HUES64 (cell line): ENCODE measurements at regions not wholly inside any gene's neighbourhood (a gene's known extent, or its start where the extent isn't known, plus 50 kb on each side); places are given as distances from the start of the nearest gene placed in this dataset.

Experiments used
- H3K27ac ChIP-seq: 2 replicates; pipeline ENCODE4 v1.7.0; 2013; ENCODE audit warnings: low read depth, low read length, inconsistent platforms
- H3K27me3 ChIP-seq: 2 replicates; pipeline ENCODE4 v1.6.1; 2013; ENCODE audit warnings: mild to moderate bottlenecking, low read length; ENCODE audit not compliant: insufficient read depth
- H3K36me3 ChIP-seq: 2 replicates; pipeline ENCODE4 v1.6.1; 2013; ENCODE audit warnings: mild to moderate bottlenecking, low read length; ENCODE audit not compliant: insufficient read depth
- H3K4me1 ChIP-seq: 2 replicates; pipeline ENCODE4 v1.6.1; 2013; ENCODE audit warnings: mild to moderate bottlenecking, low read length, moderate library complexity; ENCODE audit not compliant: insufficient read depth
- H3K4me3 ChIP-seq: 2 replicates; pipeline ENCODE4 v1.5.1; 2013; ENCODE audit warnings: mild to moderate bottlenecking, low read length, moderate library complexity
- H3K9ac ChIP-seq: 2 replicates; pipeline ENCODE4 v1.6.1; 2013; ENCODE audit warnings: mild to moderate bottlenecking, low read depth, low read length
- H3K9me3 ChIP-seq: 2 replicates; pipeline ENCODE4 v1.6.1; 2013; ENCODE audit warnings: low read depth, low read length; ENCODE audit not compliant: insufficient read depth
- WGBS: fragments of 150-250, 120-280 bp; methylation state at CpG from one replicate; pipeline ENCODE4 v1.1.7; 2013; ENCODE audit warnings: missing lambda C conversion rate; 5-methylcytosine and 5-hydroxymethylcytosine counted together

GRCh38 chr15:95304151-95304946 is 1026.2 kb upstream of the NR2F2 start:
- H3K4me3 ChIP-seq, result no peak overlapping the region
- H3K27me3 ChIP-seq, result no peaks in the 10 kb centered on the region
- H3K27ac ChIP-seq, result no peak overlapping the region
- no peaks in the 10 kb centered on the region for H3K9me3 ChIP-seq
- 94% methylated on average over 10 of the region's 12 CpGs for WGBS
- no peaks in the 10 kb centered on the region for H3K36me3 ChIP-seq
- H3K9ac ChIP-seq, result no peak overlapping the region
- H3K4me1 ChIP-seq, result no peaks in the 10 kb centered on the region

- H3K27me3 ChIP-seq, result no peaks in the 10 kb centered on the region
- H3K36me3 ChIP-seq, result no peaks in the 10 kb centered on the region
- H3K4me1 ChIP-seq, result no peaks in the 10 kb centered on the region
- 96% methylated on average over 2 of the region's 4 CpGs for WGBS
- no peak overlapping the region for H3K27ac ChIP-seq
- H3K9me3 ChIP-seq, result no peaks in the 10 kb centered on the region
- no peak overlapping the region for H3K4me3 ChIP-seq
- H3K9ac ChIP-seq, result no peak overlapping the region
These were observed 1025.5 kb upstream of the NR2F2 start for GRCh38 chr15:95304947-95305400.

DNA sequence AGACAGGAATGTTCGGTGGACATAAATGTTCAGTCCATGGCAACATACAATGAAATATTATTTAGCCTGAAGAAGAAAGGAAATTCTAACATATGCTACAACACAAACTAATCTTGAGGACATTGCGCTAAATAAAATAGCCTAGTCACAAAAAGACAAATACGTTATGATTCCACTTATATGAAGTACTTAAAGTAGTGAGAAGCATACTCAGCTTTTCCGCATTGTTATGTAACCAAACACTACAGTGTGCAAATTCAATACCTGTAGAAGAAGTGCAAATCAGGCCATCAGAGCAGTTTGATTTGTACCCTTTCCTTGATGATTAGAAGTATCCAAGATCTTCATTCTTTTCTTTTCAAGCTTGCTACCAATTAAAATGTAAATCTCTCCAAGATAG is 1023.4 kb upstream of the NR2F2 start:
- no peaks in the 10 kb centered on the region for H3K9me3 ChIP-seq
- no peaks in the 10 kb centered on the region for H3K4me1 ChIP-seq
- no peak overlapping the region for H3K4me3 ChIP-seq
- no peak overlapping the region for H3K9ac ChIP-seq
- WGBS, result 94% methylated on average over 3 of the region's 4 CpGs
- no peak overlapping the region for H3K27ac ChIP-seq
- H3K36me3 ChIP-seq, result no peaks in the 10 kb centered on the region
- H3K27me3 ChIP-seq, result no peaks in the 10 kb centered on the region

GRCh38 chr15:95319242-95319641 is 1011.3 kb upstream of the NR2F2 start:
- Histone ChIP-seq H3K9ac (no peak overlapping the region), H3K9me3 (no peaks in the 10 kb centered on the region), H3K4me1 (no peaks in the 10 kb centered on the region), H3K4me3 (no peak overlapping the region), H3K27me3 (no peaks in the 10 kb centered on the region), H3K27ac (no peak overlapping the region), H3K36me3 (no peaks in the 10 kb centered on the region)
- WGBS, result 100% methylated on average over 3 of the region's 4 CpGs

- Histone ChIP-seq H3K27me3 (peaks cover 34% of the 10 kb centered on the region), H3K9ac (no peak overlapping the region), H3K27ac (no peak overlapping the region), H3K4me3 (no peak overlapping the region), H3K4me1 (peaks cover 4% of the 10 kb centered on the region; the same call in 1 of the 2 replicates), H3K9me3 (no peaks in the 10 kb centered on the region), H3K36me3 (no peaks in the 10 kb centered on the region)
- WGBS, result 87% methylated on average over 7 of the region's 7 CpGs
These were observed 1006.7 kb upstream of the NR2F2 start for GRCh38 chr15:95323796-95324195.

- Histone ChIP-seq H3K9ac (no peak overlapping the region), H3K4me3 (no peak overlapping the region), H3K9me3 (no peaks in the 10 kb centered on the region), H3K36me3 (no peaks in the 10 kb centered on the region), H3K27ac (no peak overlapping the region), H3K27me3 (peaks cover 34% of the 10 kb centered on the region), H3K4me1 (peaks cover 4% of the 10 kb centered on the region; the same call in 1 of the 2 replicates)
- WGBS, result 93% methylated on average over 7 of the region's 7 CpGs
These were observed 1005.8 kb upstream of the NR2F2 start for GRCh38 chr15:95324656-95325055.

DNA sequence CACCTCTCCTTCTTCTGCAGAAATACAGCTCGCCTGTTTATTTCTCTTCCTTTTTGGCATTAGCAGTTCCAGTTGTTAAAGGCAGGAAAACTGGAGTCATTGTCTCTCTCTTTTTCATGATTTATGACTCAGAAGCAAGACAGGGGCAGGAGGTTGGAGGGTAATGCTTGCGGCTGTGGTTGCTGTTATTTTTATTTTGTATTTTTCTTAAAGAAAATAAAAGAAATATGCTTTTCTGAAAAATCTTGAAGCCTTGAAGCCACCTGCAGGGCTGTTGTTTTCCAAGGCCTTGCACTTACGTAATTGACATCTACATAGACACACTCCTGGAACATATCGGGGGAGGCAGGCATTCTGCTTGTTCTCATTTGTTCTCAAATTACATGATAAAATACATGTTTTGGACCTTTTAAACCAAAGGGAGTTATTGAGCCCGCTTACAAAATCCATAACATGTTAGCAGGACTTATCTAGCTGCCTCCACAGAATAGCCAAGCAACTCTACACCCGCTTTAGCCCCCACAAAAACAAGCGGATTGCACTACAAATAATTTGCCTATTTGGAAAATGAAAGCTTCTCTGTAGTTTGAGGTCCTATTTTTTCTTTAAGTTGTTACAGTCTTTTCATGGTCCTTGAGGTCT is 1004.6 kb upstream of the NR2F2 start:
- peaks cover 34% of the 10 kb centered on the region for H3K27me3 ChIP-seq
- no peaks in the 10 kb centered on the region for H3K36me3 ChIP-seq
- H3K27ac ChIP-seq, result no peak overlapping the region
- H3K4me1 ChIP-seq, result peaks cover 4% of the 10 kb centered on the region; the same call in 1 of the 2 replicates
- no peak overlapping the region for H3K9ac ChIP-seq
- WGBS, result 90% methylated on average over 5 of the region's 7 CpGs
- H3K4me3 ChIP-seq, result peak overlapping the region; percentile 56; the same call in 1 of the 2 replicates
- no peaks in the 10 kb centered on the region for H3K9me3 ChIP-seq

DNA sequence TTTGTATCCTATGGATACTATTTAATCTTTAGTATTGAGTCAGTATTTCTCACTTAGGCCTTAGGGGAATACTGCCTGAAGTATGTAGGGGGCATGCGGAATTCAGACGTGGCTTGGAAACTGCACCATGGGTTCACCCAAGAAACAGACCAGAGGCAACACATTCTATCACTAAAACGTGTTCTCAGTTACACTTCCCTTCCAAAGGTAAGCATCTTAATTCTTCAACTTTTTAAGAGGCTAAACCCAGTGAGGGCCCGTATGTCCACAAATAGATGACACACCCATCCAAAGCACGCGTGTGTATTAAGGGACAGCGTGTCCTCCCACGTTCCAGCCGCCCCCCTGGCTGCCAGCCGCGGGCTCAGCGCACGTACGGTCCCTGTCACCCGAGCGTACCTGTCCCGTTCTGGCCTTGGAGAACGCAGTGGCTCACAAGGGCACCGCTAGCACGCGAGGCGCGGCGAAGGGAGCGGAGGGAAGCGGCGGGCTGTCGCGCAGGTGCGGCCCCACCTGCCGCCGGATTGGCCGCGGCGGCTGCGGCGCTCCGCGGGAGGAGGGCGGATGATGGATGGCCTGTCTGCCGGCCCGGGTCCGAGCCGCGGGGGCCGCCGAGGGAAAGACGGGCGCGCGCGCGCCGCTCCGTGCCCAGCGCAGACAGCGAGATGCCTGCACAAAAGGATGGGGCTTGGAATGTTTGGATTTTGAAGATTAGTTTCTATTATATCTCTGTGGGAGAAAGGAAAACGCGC is 1003.9 kb upstream of the NR2F2 start:
- H3K9ac ChIP-seq, result no peak overlapping the region
- no peaks in the 10 kb centered on the region for H3K9me3 ChIP-seq
- WGBS, result 5% methylated on average over 59 of the region's 59 CpGs
- H3K36me3 ChIP-seq, result no peaks in the 10 kb centered on the region
- H3K27ac ChIP-seq, result no peak overlapping the region
- H3K27me3 ChIP-seq, result peaks cover 34% of the 10 kb centered on the region
- peaks cover 4% of the 10 kb centered on the region; the same call in 1 of the 2 replicates for H3K4me1 ChIP-seq
- H3K4me3 ChIP-seq, result peak overlapping the region; percentile 56

GRCh38 chr15:95327183-95327525 is 1003.3 kb upstream of the NR2F2 start:
- Histone ChIP-seq H3K9me3 (no peaks in the 10 kb centered on the region), H3K27me3 (peaks cover 34% of the 10 kb centered on the region), H3K36me3 (no peaks in the 10 kb centered on the region), H3K4me3 (peak overlapping the region; percentile 56), H3K9ac (no peak overlapping the region), H3K27ac (no peak overlapping the region), H3K4me1 (peaks cover 4% of the 10 kb centered on the region; the same call in 1 of the 2 replicates)
- WGBS, result 10% methylated on average over 6 of the region's 10 CpGs

- peaks cover 4% of the 10 kb centered on the region; the same call in 1 of the 2 replicates for H3K4me1 ChIP-seq
- H3K9ac ChIP-seq, result no peak overlapping the region
- 63% methylated on average over 10 of the region's 10 CpGs for WGBS
- H3K4me3 ChIP-seq, result no peak overlapping the region
- H3K27ac ChIP-seq, result no peak overlapping the region
- peaks cover 34% of the 10 kb centered on the region for H3K27me3 ChIP-seq
- H3K9me3 ChIP-seq, result no peaks in the 10 kb centered on the region
- H3K36me3 ChIP-seq, result no peaks in the 10 kb centered on the region
These were observed 1002.8 kb upstream of the NR2F2 start for GRCh38 chr15:95327661-95328060.

- Histone ChIP-seq H3K4me1 (peaks cover 4% of the 10 kb centered on the region; the same call in 1 of the 2 replicates), H3K27me3 (peaks cover 34% of the 10 kb centered on the region), H3K4me3 (no peak overlapping the region), H3K27ac (no peak overlapping the region), H3K36me3 (no peaks in the 10 kb centered on the region), H3K9me3 (no peaks in the 10 kb centered on the region), H3K9ac (no peak overlapping the region)
- 100% methylated on average over 1 of the region's 3 CpGs for WGBS
These were observed 1001.9 kb upstream of the NR2F2 start for GRCh38 chr15:95328559-95328958.
